Vagina (tissue), 2 donors: ENCODE measurements at regions not wholly inside any gene's neighbourhood (a gene's known extent, or its start where the extent isn't known, plus 50 kb on each side); places are given as distances from the start of the nearest gene placed in this dataset.

Source experiments
- DNase-seq, 2 donors: peaks; one replicate each; pipeline ENCODE4 v3.0.0-alpha.2; 2017; ENCODE audit errors: extremely low spot score in 2 of 2
- H3K27ac ChIP-seq: fragments of 200-600 bp; sonication (generic); one replicate; pipeline ENCODE4 v1.5.1; 2019
- H3K27me3 ChIP-seq: fragments of 200-600 bp; sonication (generic); one replicate; pipeline ENCODE4 v1.5.1; 2019
- H3K36me3 ChIP-seq, 2 donors: fragments of 200-600 bp; sonication (generic); one replicate each; pipeline ENCODE4 v1.5.1; 2017 to 2019
- H3K4me1 ChIP-seq: fragments of 200-600 bp; sonication (generic); one replicate; pipeline ENCODE4 v1.5.1; 2019
- H3K4me3 ChIP-seq, 2 donors: fragments of 200-600 bp; sonication (generic); 1 replicate in 1 of 2; 2 replicates in 1 of 2; pipeline ENCODE4 v1.5.1; 2016 to 2019
- H3K9me3 ChIP-seq: fragments of 200-600 bp; sonication (generic); one replicate; pipeline ENCODE4 v1.5.1; 2019
- POLR2A ChIP-seq, 2 donors: fragments of 450-650 bp; IDR thresholded peaks; one replicate each; pipeline ENCODE4 v1.6.1; 2017; ENCODE audit warnings: antibody characterized with exemption in 2 of 2, mild to moderate bottlenecking in 2 of 2, moderate library complexity in 2 of 2
- POLR2AphosphoS5 ChIP-seq, 2 donors: sonication (generic); formaldehyde crosslinking; IDR thresholded peaks; one replicate each; pipeline ENCODE4 v1.9.0; 2017; ENCODE audit warnings: antibody characterized with exemption in 2 of 2, mild to moderate bottlenecking in 2 of 2, low read depth in 1 of 2; ENCODE audit not compliant: insufficient read depth in 1 of 2
- intact Hi-C: fragments of 100-400 bp; cut with DNase I; formaldehyde crosslinking; loops from one replicate; pipeline ENCODE4 v1.15.1; 2023
- TF ChIP-seq, protein P1 (sequence below), 3 experiments: fragments of 450-650 bp in 2 of 3; fragments of 200-600 bp in 1 of 3; sonication (generic) in 1 of 3; IDR thresholded peaks; one replicate each; pipeline ENCODE4 v1.5.1; 2017 to 2019; ENCODE audit warnings: antibody characterized with exemption in 3 of 3, mild to moderate bottlenecking in 2 of 3, moderate library complexity in 2 of 3

DNA sequence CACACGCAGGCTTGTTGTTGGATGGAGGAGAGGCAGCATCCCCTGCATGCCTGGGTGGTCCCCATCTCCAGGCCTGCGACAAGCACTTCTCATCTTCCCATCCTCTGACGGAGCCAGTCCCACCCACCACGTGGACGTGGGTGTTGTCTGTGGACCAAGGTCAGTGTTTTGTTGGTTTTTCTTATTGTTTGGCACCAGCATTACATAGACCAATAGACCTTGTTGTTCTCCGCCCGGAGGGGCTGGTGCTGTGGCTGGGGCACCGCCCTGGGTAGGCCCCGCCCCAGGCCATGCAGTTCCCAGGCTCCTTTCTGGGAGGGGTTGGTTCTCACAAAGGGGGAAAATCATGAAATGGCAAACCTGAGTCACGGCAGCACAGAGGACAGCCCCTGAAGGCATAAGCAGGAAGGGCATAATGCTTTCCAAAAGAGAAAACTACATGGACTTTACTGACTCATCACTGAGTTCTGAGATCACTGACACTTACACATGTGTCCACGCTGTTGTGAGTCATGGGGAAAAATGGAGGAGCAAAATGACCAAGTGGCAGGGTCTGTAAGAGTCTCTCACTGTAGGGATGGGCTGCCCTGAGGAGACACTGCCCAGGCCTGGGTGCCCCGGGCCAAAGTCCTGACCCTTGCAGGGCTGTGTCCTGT lies 90.8 kb downstream of the THBS2 start:
- Histone ChIP-seq H3K4me3 (no peak overlapping the region), H3K9me3 (no peaks in the 10 kb centered on the region), H3K36me3 (no peaks in the 10 kb centered on the region), H3K4me1 (peaks cover 39% of the 10 kb centered on the region), H3K27ac (peak overlapping the region; percentile 90), H3K27me3 (no peaks in the 10 kb centered on the region)
- TF ChIP-seq, protein P1, sequence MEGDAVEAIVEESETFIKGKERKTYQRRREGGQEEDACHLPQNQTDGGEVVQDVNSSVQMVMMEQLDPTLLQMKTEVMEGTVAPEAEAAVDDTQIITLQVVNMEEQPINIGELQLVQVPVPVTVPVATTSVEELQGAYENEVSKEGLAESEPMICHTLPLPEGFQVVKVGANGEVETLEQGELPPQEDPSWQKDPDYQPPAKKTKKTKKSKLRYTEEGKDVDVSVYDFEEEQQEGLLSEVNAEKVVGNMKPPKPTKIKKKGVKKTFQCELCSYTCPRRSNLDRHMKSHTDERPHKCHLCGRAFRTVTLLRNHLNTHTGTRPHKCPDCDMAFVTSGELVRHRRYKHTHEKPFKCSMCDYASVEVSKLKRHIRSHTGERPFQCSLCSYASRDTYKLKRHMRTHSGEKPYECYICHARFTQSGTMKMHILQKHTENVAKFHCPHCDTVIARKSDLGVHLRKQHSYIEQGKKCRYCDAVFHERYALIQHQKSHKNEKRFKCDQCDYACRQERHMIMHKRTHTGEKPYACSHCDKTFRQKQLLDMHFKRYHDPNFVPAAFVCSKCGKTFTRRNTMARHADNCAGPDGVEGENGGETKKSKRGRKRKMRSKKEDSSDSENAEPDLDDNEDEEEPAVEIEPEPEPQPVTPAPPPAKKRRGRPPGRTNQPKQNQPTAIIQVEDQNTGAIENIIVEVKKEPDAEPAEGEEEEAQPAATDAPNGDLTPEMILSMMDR (IDR thresholded peaks at IDR 0.05): no peak
- TF ChIP-seq POLR2AphosphoS5 (IDR thresholded peaks at IDR 0.05; ENCODE audit: insufficient read depth in 1 of 2, low read depth in 1 of 2) (peak; percentile 78 to 87), POLR2A (IDR thresholded peaks at IDR 0.05) (no peak)
- DNase-seq: peak; percentile 92
- intact Hi-C loops: no loop called here

DNA sequence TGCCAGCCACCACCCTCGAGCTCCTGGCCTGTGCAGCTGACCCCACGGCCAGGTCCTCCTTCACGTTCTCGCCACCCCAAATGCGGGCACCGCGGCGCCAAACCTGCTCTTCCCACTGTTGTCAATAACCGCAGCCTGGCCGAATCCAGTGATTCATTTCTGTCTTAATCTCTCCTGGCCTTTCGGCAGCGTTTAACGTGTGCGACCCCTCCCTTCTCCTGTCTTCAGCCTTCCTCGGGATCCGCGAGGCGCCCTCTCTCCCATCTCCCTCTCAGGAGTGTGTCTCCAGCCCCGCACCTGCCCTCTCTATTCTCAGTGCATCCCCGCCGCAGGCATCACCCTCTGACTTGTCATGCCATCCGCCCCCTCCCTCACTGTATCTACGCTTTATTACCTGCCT lies 91.4 kb downstream of the THBS2 start:
- H3K4me3 ChIP-seq: no peak overlapping the region
- peak in 1 of 2 donors; percentile 82 for DNase-seq
- H3K27ac ChIP-seq: peak overlapping the region; percentile 90
- peaks cover 45% of the 10 kb centered on the region for H3K4me1 ChIP-seq
- no peaks in the 10 kb centered on the region for H3K36me3 ChIP-seq
- H3K9me3 ChIP-seq: no peaks in the 10 kb centered on the region
- intact Hi-C loops: no loop called here
- no peaks in the 10 kb centered on the region for H3K27me3 ChIP-seq
- TF ChIP-seq POLR2AphosphoS5 (IDR thresholded peaks at IDR 0.05; ENCODE audit: insufficient read depth in 1 of 2, low read depth in 1 of 2) (no peak), POLR2A (IDR thresholded peaks at IDR 0.05) (no peak)
- TF ChIP-seq, protein P1 (IDR thresholded peaks at IDR 0.05): no peak

DNA sequence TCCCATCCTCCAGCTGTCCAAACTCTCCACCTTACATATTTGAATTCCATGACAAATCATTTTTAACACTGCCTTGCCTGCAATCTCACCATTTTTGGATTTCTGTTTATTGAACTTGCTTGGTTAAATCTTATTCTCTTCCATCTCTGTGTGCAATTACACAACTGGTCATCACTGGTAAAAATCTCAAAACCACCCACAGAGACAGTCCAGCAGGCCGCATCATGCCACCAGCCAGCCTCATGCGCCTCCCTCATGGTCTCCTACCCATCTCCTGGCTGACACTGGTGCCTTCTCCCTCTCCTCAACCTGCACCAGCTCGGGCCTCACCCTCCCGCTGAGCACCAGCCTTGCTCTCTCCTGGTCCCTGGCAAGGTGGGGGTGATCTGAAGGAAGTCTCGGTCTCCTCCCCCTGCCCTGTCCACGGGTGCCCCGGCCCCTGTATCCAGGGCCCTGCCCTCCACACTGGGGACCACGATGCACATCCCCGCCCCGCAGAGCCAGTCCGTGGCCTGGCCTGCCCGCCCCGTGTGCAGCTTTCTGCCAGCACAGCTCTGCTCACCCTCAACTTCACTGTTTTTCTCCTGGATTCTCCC lies 92.0 kb downstream of the THBS2 start:
- peak; percentile 83 to 91 for DNase-seq
- Histone ChIP-seq H3K27me3 (no peaks in the 10 kb centered on the region), H3K4me3 (no peak overlapping the region), H3K9me3 (no peaks in the 10 kb centered on the region), H3K27ac (peak overlapping the region; percentile 90), H3K4me1 (peaks cover 46% of the 10 kb centered on the region), H3K36me3 (no peaks in the 10 kb centered on the region)
- intact Hi-C loops: no loop called here
- no peak for TF ChIP-seq POLR2AphosphoS5 (IDR thresholded peaks at IDR 0.05; ENCODE audit: insufficient read depth in 1 of 2, low read depth in 1 of 2)
- TF ChIP-seq, protein P1 (IDR thresholded peaks at IDR 0.05): no peak
- TF ChIP-seq POLR2A (IDR thresholded peaks at IDR 0.05): no peak

DNA sequence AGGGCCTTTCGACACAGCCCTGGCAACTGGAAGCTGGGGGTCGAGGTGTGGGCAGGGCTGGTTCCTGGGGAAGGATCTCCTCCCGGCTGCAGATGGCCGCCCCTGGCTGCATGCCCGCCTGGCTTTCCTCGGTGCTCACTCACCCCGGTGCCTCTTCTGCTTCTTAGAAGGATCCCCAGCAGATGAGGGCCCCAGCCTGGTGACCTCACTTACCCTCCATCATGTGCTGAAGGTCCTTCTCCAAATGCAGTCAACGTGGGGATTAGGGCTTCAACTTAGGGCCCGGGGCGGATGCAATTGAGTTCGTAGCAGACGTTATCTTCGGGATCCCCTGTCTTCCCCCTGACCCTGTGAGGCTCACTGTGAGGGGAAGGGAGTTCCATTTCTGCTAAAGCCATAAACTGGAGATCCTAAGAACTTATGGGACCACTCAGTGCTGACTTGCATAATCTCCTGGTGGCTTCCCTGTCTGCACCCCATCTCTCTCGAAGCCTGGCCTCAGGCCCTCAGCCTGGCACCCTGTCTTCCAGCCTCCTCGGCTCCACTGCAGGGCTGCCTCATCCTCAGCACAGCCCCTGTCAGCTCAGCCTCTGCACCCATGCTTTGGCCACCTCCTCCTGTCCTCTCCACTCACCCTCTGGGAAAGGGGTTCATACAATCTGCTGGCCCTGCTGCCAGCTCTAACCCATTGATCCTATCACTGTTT lies 92.6 kb downstream of the THBS2 start:
- intact Hi-C loops: no loop called here
- Histone ChIP-seq H3K4me1 (peaks cover 46% of the 10 kb centered on the region), H3K27ac (peak overlapping the region; percentile 90), H3K9me3 (no peaks in the 10 kb centered on the region), H3K4me3 (no peak overlapping the region), H3K27me3 (no peaks in the 10 kb centered on the region), H3K36me3 (no peaks in the 10 kb centered on the region)
- TF ChIP-seq, protein P1 (IDR thresholded peaks at IDR 0.05): no peak
- TF ChIP-seq POLR2AphosphoS5 (IDR thresholded peaks at IDR 0.05; ENCODE audit: insufficient read depth in 1 of 2, low read depth in 1 of 2) (no peak), POLR2A (IDR thresholded peaks at IDR 0.05) (no peak)
- DNase-seq: peak; percentile 77 to 92
